Fibroblast of lung (primary cell): ENCODE measurements at regions not wholly inside any gene's neighbourhood (a gene's known extent, or its start where the extent isn't known, plus 50 kb on each side); places are given as distances from the start of the nearest gene placed in this dataset.

Source experiments
- EZH2 ChIP-seq: IDR thresholded peaks from 2 replicates; pipeline ENCODE4 v1.5.1; 2012; ENCODE audit warnings: low read length, control low read depth, mild to moderate bottlenecking; ENCODE audit errors: missing control alignments
- TF ChIP-seq, protein P1 (sequence below), 2 donors: IDR thresholded peaks in 1 of 2; conservative IDR thresholded peaks in 1 of 2; 1 replicate in 1 of 2; 2 replicates in 1 of 2; pipeline ENCODE4 v1.5.1; 2011 to 2012; ENCODE audit warnings: low read length in 2 of 2, control low read depth in 1 of 2, inconsistent platforms in 1 of 2, low read depth in 1 of 2, mild to moderate bottlenecking in 1 of 2

GRCh38 chr12:3925621-3926020, 52.4 kb upstream of the PARP11 start:
- TF ChIP-seq, protein P1, sequence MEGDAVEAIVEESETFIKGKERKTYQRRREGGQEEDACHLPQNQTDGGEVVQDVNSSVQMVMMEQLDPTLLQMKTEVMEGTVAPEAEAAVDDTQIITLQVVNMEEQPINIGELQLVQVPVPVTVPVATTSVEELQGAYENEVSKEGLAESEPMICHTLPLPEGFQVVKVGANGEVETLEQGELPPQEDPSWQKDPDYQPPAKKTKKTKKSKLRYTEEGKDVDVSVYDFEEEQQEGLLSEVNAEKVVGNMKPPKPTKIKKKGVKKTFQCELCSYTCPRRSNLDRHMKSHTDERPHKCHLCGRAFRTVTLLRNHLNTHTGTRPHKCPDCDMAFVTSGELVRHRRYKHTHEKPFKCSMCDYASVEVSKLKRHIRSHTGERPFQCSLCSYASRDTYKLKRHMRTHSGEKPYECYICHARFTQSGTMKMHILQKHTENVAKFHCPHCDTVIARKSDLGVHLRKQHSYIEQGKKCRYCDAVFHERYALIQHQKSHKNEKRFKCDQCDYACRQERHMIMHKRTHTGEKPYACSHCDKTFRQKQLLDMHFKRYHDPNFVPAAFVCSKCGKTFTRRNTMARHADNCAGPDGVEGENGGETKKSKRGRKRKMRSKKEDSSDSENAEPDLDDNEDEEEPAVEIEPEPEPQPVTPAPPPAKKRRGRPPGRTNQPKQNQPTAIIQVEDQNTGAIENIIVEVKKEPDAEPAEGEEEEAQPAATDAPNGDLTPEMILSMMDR (conservative IDR thresholded peaks at IDR 0.05 in 1 of 2, IDR thresholded peaks at IDR 0.05 in 1 of 2; ENCODE audit: low read depth in 1 of 2, low read length in 2 of 2): no peak
- TF ChIP-seq EZH2: no peak
